ENCODE measurements at regions not wholly inside any gene's neighbourhood (a gene's known extent, or its start where the extent isn't known, plus 50 kb on each side); places are given as distances from the start of the nearest gene placed in this dataset.

DNA sequence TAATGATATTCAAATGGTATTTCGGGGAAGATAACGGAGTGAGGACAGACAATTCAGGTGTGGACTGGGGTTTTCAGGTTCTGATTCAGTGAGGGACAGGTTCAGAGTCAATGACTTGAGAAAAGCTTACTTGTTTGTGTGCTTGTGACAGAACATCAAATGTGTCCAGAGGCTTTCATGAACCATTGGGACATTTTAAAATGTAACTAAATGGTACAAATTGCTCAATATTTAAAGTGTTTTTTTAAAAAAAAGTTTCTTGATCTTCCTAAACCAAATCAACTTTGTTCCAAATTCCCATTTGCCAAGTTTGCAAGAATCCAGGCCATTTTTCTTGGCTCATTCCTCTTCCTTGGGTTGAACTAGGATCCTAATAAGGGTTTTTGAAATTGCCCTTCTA lies 59.4 kb upstream of the BZW1 start:
- DNase-seq (ENCODE audit: low read depth in 2 of 2) = no peak

DNA sequence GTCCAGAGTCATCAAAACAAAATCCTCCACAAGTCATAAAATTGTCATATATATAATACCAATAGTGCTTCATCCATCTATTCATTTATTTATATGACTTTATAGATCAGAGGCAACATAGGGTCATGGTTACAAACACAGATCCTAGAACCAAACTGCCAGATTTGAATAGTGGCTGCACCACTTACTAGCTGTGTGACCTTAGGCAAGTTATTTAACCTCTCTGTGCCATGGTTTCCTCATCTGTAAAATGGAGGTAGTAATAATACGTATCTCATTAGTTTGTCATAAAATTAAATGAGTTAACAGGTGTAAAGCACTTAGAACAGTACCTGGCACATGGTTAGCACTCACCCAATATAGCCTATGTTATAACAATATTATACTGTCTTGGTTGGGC lies 58.9 kb upstream of the BZW1 start:
- DNase-seq (ENCODE audit: low read depth in 2 of 2) = no peak

DNA sequence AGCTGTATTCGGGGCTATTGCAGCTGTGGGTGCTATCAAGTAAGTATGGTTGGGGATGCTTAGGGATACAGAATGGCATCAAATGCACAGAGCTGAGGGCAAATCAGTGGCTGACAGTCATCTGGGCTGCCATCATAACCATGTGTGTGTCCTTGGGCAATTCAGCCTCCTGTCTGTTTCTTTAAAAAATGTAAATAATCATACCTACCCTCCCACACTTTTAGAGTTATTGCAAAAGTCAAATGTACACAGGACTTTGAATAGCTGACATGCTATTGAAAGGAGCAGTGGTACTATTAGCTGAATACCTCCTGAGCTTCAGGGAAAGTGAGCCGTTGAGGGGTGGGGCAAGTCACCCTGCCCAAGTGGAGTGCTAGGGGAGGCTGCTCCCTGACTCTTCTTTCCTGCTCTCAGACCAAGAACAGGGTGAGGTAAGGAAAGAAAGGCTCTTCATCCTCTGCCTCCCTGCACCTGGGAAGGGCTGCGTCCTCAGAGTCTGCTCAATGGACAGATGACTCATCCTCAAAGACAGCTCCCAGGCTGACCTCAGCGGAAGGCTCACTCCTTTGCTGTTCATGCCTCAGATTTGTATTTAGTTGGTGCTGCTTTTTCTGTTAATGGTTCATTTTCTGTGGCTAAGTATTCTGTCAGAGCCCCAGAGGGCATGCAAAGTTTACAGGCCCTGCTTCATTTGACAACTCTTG lies 54.9 kb upstream of the BZW1 start:
- DNase-seq (ENCODE audit: low read depth in 2 of 2) = no peak

DNA sequence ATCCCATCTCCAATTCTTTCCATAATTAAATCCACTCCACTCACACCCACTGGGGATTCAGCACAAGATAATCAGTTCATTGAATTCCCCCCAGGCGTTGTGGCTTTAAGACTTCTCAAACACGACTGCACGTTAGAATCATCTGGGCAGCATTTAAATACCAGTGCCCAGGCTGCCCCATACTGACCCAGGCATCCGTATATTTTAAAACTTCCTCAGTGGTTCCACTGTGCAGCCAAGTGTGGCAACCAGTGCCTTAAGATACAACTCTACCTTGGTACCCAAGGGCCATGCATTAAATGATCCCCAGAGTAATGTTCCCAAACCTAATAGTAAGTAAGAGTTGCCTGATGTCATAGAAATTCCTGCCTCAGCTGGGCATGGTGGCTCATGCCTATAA lies 54.3 kb upstream of the BZW1 start:
- DNase-seq (ENCODE audit: low read depth in 2 of 2) = no peak

DNA sequence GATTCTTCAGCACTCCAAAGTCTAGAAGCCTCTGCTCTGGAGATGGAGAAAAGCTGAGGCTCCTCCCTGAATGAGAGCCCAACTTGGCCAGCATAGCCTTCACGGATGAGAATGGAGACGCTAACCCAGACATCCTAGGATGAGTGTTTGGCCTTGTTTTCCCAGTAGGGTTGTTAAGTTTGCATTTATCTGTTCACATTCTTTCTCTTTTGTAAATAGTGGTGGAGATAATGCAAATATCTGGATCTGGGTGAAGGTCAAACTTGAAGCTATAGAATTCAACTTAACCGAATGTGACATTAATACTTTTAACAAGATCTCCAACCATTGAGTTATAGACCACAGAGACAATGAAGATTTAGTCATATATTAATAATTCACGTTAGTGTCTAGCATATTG lies 53.4 kb upstream of the BZW1 start:
- DNase-seq (ENCODE audit: low read depth in 2 of 2) = no peak

DNA sequence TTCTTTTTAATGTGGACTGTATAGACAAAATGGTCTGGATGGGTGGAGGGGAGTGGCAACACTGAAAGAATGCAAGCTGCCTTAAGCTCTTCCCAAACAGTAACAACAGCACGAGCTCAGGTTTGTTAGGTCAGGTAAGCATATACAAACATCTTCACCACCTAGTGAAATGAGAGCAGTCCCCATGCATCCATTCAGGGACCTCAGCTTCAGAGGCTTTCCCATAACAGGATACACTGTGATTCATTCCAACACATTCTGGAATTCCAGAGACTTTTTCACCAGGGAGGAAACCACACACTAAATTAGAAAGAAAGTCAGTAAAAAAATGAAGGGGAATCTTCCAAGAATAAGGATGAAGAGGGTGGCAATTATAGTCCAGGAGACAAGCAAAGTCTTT lies 50.4 kb upstream of the BZW1 start:
- DNase-seq (ENCODE audit: low read depth in 2 of 2) = no peak

Data from stimulated activated CD4-positive, alpha-beta T cell treated with anti-CD3 and anti-CD28 coated beads, Interleukin-4, amount 100 ng/mL, for 48 hours (primary cell).